SK-MEL-5 (cell line): ENCODE measurements at regions not wholly inside any gene's neighbourhood (a gene's known extent, or its start where the extent isn't known, plus 50 kb on each side); places are given as distances from the start of the nearest gene placed in this dataset.
A peak's percentile ranks its signal among the peaks of the same experiment; 100 is the strongest.
"Not testable (repeated sequence)": the region's sequence is repeated elsewhere in the genome, so short reads cannot be mapped to it uniquely, and the experiment has no call there.

Source experiments
- DNase-seq: peaks from one replicate; pipeline ENCODE4 v3.0.0-alpha.2; 2016; ENCODE audit warnings: low read depth, low spot score
- in situ Hi-C: cut with HindIII; loops from 2 replicates; pipeline ENCODE4 v1.10.0; 2016; ENCODE audit warnings: low sequenced_read_pairs, high pct_unique_total_duplicates, low pct_unique_long_range_greater_than_20kb

- DNase-seq, in situ Hi-C loops: not testable (repeated sequence)
Measured at GRCh38 chr4:17436047-17436749, 75.7 kb downstream of the QDPR start.

- DNase-seq, result no peak
- in situ Hi-C loops, result no loop called here
Measured at GRCh38 chr4:17433827-17434226, 78.1 kb downstream of the QDPR start.

- in situ Hi-C loops, result no loop called here
- DNase-seq, result no peak
Measured at GRCh38 chr4:17427991-17428390, 83.9 kb downstream of the QDPR start.

- no peak for DNase-seq
- in situ Hi-C loops, result no loop called here
Measured at GRCh38 chr4:17426222-17426621, 85.7 kb downstream of the QDPR start.

GRCh38 chr4:17418010-17418409, 93.9 kb downstream of the QDPR start:
- in situ Hi-C loops, result no loop called here

GRCh38 chr4:17414392-17414791, 97.5 kb downstream of the QDPR start:
- in situ Hi-C loops, result no loop called here
- no peak for DNase-seq

More at GRCh38 chr4:17418010-17418409, 93.9 kb downstream of the QDPR start:
- no peak for DNase-seq

- in situ Hi-C loops, result no loop called here
- no peak for DNase-seq
Measured at GRCh38 chr4:17400686-17401085, 111.2 kb downstream of the QDPR start.

- in situ Hi-C loops, result no loop called here
- no peak for DNase-seq
Measured at GRCh38 chr4:17398805-17399204, 113.1 kb downstream of the QDPR start.

- in situ Hi-C loops, result no loop called here
- no peak for DNase-seq
Measured at GRCh38 chr4:17398035-17398434, 113.9 kb downstream of the QDPR start.

- in situ Hi-C loops, result no loop called here
- DNase-seq, result no peak
Measured at GRCh38 chr4:17397611-17398010, 114.3 kb downstream of the QDPR start.

GRCh38 chr4:17385403-17385802, 126.5 kb downstream of the QDPR start:
- in situ Hi-C loops, result no loop called here
- DNase-seq, result peak; percentile 13

GRCh38 chr4:17380347-17380746, 131.5 kb downstream of the QDPR start:
- DNase-seq, result no peak
- in situ Hi-C loops, result no loop called here

- no peak for DNase-seq
- in situ Hi-C loops, result no loop called here
Measured at GRCh38 chr4:17376205-17376604, 135.7 kb downstream of the QDPR start.

GRCh38 chr4:17373666-17374065, 138.2 kb downstream of the QDPR start:
- in situ Hi-C loops, result no loop called here
- DNase-seq, result no peak

- in situ Hi-C loops, result no loop called here
- no peak for DNase-seq
Measured at GRCh38 chr4:17370818-17371217, 141.1 kb downstream of the QDPR start.

GRCh38 chr4:17368408-17368807, 143.5 kb downstream of the QDPR start:
- DNase-seq, result no peak
- in situ Hi-C loops, result no loop called here

- DNase-seq, result no peak
- in situ Hi-C loops, result no loop called here
Measured at GRCh38 chr4:17367201-17367600, 144.7 kb downstream of the QDPR start.

- in situ Hi-C loops, result no loop called here
- DNase-seq, result no peak
Measured at GRCh38 chr4:17366496-17366895, 145.4 kb downstream of the QDPR start.

GRCh38 chr4:17362430-17362829, 149.5 kb downstream of the QDPR start:
- no peak for DNase-seq
- in situ Hi-C loops, result no loop called here

GRCh38 chr4:17358241-17358640, 153.6 kb downstream of the QDPR start:
- no peak for DNase-seq
- in situ Hi-C loops, result no loop called here
